Adipocyte (in vitro differentiated cells): ENCODE measurements at regions not wholly inside any gene's neighbourhood (a gene's known extent, or its start where the extent isn't known, plus 50 kb on each side); places are given as distances from the start of the nearest gene placed in this dataset.

Experiments used
- DNase-seq: peaks from one replicate; pipeline ENCODE4 v3.0.0-alpha.2; 2015; ENCODE audit warnings: low read depth
- H3K27me3 ChIP-seq: replicated peaks from 2 replicates; pipeline ENCODE4 v1.7.0; 2013; ENCODE audit warnings: mild to moderate bottlenecking, low read length, moderate library complexity; ENCODE audit not compliant: control insufficient read depth, insufficient read depth
- H3K36me3 ChIP-seq: 2 replicates; pipeline ENCODE4 v1.7.0; 2013; ENCODE audit warnings: low read length, mild to moderate bottlenecking, moderate library complexity; ENCODE audit not compliant: control insufficient read depth, insufficient read depth, severe bottlenecking
- H3K4me1 ChIP-seq: 2 replicates; pipeline ENCODE4 v1.7.0; 2013; ENCODE audit warnings: mild to moderate bottlenecking, low read length, moderate library complexity; ENCODE audit not compliant: control insufficient read depth, insufficient read depth
- H3K4me3 ChIP-seq: 2 replicates; pipeline ENCODE4 v1.7.0; 2013; ENCODE audit warnings: mild to moderate bottlenecking, low read length, moderate library complexity
- H3K9ac ChIP-seq: 2 replicates; pipeline ENCODE4 v1.7.0; 2013; ENCODE audit warnings: mild to moderate bottlenecking, low read length, moderate library complexity
- H3K9me3 ChIP-seq: 2 replicates; pipeline ENCODE4 v1.7.0; 2013; ENCODE audit warnings: mild to moderate bottlenecking, low read length, moderate library complexity; ENCODE audit not compliant: control insufficient read depth

DNA sequence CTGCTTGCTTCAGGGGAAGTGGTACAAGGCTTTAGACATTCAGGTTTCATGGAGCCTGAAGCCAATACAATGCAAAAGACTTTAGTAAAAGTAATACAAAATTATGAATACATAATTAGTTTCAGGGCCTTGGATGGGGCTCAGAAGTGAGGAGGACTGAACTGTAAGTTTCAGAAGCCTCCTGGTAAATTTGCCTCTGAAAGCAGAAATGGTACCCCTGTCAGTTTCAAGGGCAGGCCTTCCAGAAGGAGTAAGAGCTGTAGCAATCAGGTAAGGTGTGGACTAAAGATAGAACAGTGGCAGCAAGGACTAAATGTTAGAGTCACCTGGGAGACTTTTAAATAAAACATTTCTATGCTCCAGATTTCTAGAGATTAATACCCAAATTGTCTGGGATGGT is 402.5 kb upstream of the GOLIM4 start:
- no peaks in the 10 kb centered on the region for H3K36me3 ChIP-seq
- no peaks in the 10 kb centered on the region for H3K9me3 ChIP-seq
- no peaks in the 10 kb centered on the region for H3K4me1 ChIP-seq
- H3K27me3 ChIP-seq, result no peaks in the 10 kb centered on the region
- H3K9ac ChIP-seq, result no peak overlapping the region
- DNase-seq, result no peak
- H3K4me3 ChIP-seq, result no peak overlapping the region

DNA sequence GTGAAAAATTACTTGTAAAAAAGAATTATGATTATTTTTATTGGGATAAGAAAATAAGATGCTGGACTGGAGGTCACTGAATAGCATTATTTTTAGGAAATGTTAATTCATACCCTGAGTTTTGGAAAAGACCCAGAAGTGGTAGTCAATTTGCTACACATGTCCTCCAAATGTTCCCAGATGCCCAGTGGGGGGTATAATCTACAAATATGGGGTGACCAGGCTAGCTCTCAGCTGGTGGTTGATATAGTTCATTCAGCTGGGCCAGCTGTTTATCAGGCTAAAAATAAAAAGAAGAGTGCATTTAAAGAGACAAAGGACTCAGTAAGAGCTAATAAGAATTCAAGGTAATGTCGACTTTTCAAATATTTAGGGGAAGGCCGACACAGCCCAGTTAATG is 402.0 kb upstream of the GOLIM4 start:
- H3K4me1 ChIP-seq, result no peaks in the 10 kb centered on the region
- H3K9ac ChIP-seq, result no peak overlapping the region
- H3K27me3 ChIP-seq, result no peaks in the 10 kb centered on the region
- no peaks in the 10 kb centered on the region for H3K9me3 ChIP-seq
- H3K4me3 ChIP-seq, result no peak overlapping the region
- H3K36me3 ChIP-seq, result no peaks in the 10 kb centered on the region
- no peak for DNase-seq

DNA sequence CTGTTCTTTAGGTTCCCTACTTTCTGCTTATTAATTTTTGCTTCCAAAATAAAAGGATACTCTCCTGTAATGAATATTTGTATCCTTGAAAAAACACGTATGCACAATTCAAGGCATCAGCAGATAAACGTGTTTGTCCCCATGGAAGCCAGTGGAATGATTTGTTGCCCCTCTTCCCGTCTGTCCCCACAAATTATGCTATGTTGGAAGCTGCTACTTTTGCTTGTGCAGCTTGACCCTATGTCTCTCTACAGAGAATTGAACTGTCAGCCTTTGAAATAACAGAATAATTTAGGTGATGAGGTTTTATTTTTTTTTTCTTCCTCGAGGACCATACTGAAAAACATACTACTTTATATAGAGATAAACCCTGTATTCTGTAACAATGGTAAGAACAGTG is 401.5 kb upstream of the GOLIM4 start:
- Histone ChIP-seq H3K27me3 (no peaks in the 10 kb centered on the region), H3K4me1 (no peaks in the 10 kb centered on the region), H3K4me3 (no peak overlapping the region), H3K36me3 (no peaks in the 10 kb centered on the region), H3K9me3 (no peaks in the 10 kb centered on the region), H3K9ac (no peak overlapping the region)
- no peak for DNase-seq

- Histone ChIP-seq H3K36me3 (no peaks in the 10 kb centered on the region), H3K9ac (no peak overlapping the region), H3K4me3 (no peak overlapping the region), H3K27me3 (no peaks in the 10 kb centered on the region), H3K9me3 (no peaks in the 10 kb centered on the region), H3K4me1 (no peaks in the 10 kb centered on the region)
- DNase-seq, result no peak
These were observed 400.2 kb upstream of the GOLIM4 start for GRCh38 chr3:168495932-168496331.

DNA sequence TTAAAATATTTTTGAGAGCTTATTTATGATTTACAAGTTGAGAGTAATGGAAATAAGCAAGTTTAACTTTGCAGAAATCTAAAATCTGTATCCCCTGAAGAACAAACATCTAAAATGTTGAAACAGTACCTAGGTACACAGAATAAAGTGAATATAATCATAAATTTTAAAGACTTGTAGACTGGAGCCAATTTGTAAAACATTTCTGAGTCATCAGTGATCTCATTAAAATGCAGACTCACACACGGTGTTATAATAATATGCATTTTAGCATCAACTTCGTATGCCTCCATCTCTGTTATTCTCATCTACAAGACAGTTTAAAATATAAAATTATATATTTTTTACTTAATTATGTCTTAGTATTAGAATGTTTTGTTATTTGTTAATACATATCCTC is 399.5 kb upstream of the GOLIM4 start:
- H3K4me1 ChIP-seq, result no peaks in the 10 kb centered on the region
- no peak for DNase-seq
- no peaks in the 10 kb centered on the region for H3K36me3 ChIP-seq

DNA sequence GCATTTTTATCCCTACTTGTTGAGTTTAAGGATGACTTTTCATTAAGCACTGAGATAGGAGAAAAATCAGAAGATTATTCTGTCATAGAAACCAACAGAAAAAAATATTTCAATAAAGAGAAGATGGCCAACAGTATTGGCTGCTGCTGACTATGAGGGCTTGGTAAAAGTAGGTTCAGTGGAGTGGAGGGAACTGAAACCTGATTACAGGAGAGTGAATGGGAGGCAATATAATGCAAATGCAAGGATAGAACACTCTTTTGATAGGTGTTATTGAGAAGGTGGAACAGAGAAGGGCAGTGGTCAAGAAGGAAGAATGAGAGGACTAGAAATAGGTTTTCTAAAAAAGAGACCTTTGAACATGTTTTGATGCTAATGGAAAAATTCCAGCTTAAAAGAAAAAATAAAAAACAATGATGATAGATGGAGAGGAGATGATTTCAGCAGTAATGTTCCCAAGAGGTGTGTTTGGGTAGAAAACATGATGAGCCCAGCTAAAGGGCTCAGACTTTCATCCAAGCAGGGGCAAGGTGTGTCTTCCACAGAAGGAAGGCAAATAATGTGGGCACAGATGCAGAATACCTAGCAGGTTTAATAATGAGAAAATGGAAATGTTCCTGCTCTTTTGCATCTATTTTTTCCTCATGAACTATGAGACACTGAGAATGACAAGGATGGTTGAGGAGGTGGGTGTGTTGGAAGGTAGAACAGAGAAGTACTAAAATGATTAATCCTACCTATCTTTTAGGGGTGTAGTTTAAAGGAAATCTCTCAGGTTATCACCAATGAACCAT is 397.9 kb upstream of the GOLIM4 start:
- Histone ChIP-seq H3K36me3 (no peaks in the 10 kb centered on the region), H3K4me3 (no peak overlapping the region), H3K27me3 (peaks cover 2% of the 10 kb centered on the region), H3K9ac (no peak overlapping the region), H3K9me3 (no peaks in the 10 kb centered on the region), H3K4me1 (no peaks in the 10 kb centered on the region)
- DNase-seq, result no peak

More for the DNA sequence above, 399.5 kb upstream of the GOLIM4 start:
- Histone ChIP-seq H3K9ac (no peak overlapping the region), H3K4me3 (no peak overlapping the region), H3K27me3 (no peaks in the 10 kb centered on the region), H3K9me3 (no peaks in the 10 kb centered on the region)

DNA sequence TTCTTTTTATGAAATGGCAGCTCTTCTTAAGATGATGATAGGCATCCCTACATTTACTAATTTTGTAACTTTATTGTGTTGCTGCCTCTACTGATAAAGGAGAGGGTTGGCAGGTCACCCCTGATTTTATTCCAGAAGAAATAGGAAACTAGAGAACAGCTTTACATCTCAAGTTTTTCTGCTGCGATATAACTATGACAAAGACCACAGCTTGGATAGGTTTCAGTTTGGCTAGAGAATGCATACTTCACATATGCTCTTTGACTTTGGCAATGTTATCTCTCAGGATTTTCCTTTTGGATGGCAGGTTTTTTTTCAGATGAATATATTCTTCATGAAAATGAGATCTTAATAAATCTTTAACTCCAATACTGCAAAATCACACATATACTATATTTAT is 395.3 kb upstream of the GOLIM4 start:
- no peak overlapping the region for H3K9ac ChIP-seq
- no peaks in the 10 kb centered on the region for H3K9me3 ChIP-seq
- DNase-seq, result peak; percentile 1
- no peak overlapping the region for H3K4me3 ChIP-seq
- H3K27me3 ChIP-seq, result peaks cover 2% of the 10 kb centered on the region
- H3K36me3 ChIP-seq, result no peaks in the 10 kb centered on the region
- H3K4me1 ChIP-seq, result no peaks in the 10 kb centered on the region

GRCh38 chr3:168489301-168489700 is 393.6 kb upstream of the GOLIM4 start:
- Histone ChIP-seq H3K9ac (no peak overlapping the region), H3K36me3 (no peaks in the 10 kb centered on the region), H3K4me3 (no peak overlapping the region), H3K9me3 (no peaks in the 10 kb centered on the region), H3K27me3 (peaks cover 2% of the 10 kb centered on the region), H3K4me1 (no peaks in the 10 kb centered on the region)
- no peak for DNase-seq

DNA sequence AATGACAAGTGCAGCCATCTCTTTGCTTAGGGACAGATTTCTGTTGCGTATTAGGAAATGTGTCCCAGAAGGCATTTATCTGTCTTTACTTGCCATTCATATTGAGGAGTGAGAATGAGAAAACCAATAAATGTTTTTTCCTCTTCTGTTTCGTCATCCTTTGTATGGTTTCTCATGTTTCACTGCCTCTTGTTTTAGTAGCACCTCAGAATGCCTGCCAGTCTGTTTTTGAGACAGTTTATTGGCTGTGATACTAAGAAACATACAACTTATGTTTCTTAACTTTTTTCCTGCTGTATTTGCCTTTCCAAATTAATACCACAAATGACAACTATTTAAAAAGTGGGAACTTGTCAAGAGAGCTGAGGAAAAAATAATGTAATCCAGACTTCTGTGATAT is 390.2 kb upstream of the GOLIM4 start:
- Histone ChIP-seq H3K36me3 (no peaks in the 10 kb centered on the region), H3K9me3 (no peaks in the 10 kb centered on the region), H3K27me3 (peaks cover 2% of the 10 kb centered on the region), H3K4me3 (no peak overlapping the region), H3K9ac (no peak overlapping the region), H3K4me1 (no peaks in the 10 kb centered on the region)
- DNase-seq, result peak; percentile 36

GRCh38 chr3:168476360-168476980 is 380.7 kb upstream of the GOLIM4 start:
- Histone ChIP-seq H3K9ac (no peak overlapping the region), H3K4me1 (no peaks in the 10 kb centered on the region), H3K27me3 (no peaks in the 10 kb centered on the region), H3K9me3 (no peaks in the 10 kb centered on the region), H3K4me3 (no peak overlapping the region), H3K36me3 (no peaks in the 10 kb centered on the region)
- DNase-seq, result no peak

DNA sequence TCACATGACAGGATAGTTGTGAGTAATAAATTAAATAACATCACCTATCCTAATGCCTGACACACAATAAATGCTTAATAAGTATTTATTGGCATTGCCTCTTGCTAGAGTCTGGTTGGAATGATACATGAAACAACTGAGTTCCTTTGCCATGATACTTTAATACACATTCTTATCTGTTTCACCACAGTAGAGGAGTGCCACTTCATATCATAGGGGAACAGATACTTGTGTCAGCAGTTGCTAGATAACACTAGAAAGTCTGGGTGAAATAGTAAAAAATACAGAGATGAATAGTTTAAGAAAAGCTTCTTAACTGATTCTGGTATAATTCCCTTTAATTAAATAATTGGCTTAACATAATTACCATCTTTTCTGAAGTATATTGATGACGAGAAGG is 380.0 kb upstream of the GOLIM4 start:
- Histone ChIP-seq H3K27me3 (no peaks in the 10 kb centered on the region), H3K9me3 (no peaks in the 10 kb centered on the region), H3K4me3 (no peak overlapping the region), H3K4me1 (no peaks in the 10 kb centered on the region), H3K36me3 (no peaks in the 10 kb centered on the region), H3K9ac (no peak overlapping the region)
- DNase-seq, result no peak
